ENCODE measurements at regions not wholly inside any gene's neighbourhood (a gene's known extent, or its start where the extent isn't known, plus 50 kb on each side); places are given as distances from the start of the nearest gene placed in this dataset.

DNA sequence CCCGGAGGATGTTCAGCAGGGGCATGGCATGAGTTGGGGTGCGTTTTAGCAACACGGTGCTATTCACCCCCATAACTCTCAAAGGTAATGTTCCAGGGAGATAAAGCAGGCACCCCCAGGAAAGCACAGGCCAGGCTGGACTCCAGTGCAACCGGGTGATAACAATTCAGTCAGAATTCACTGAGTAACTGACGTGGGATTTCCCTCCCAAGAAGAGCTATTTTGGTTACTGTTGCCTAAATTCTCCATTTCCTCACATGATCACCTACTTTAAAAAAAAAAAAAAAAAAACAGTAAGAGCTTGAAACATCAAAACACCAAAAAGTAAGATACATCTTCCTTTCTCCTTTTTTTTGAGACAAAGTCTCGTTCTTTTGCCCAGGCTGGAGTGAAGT, 137.6 kb upstream of the WWC1 start:
- TF ChIP-seq CTCF (IDR thresholded peaks at IDR 0.05; ENCODE audit: borderline replicate concordance, insufficient read depth, low read depth, low read length) = no peak
- no peak overlapping the region for H3K4me3 ChIP-seq (ENCODE audit: low read depth, low read length)

DNA sequence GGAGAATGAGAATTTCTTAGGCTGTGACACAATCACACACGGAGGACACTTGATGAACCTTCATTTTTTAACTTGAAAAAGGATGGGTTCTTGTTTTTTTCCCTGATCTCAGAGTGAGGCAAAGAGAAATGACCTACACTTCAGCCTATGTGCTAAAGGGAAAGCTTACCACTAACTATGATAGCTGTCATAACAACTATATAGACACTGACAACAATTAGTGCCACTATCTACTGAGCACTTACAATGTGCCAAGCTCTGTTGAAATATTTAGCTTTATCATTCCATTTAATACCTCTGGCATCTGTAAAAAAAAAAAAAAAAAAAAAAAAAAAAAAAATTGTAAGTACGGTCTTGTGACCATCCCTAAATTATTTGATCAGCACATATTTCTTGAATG, 135.9 kb upstream of the WWC1 start:
- TF ChIP-seq CTCF (IDR thresholded peaks at IDR 0.05; ENCODE audit: borderline replicate concordance, insufficient read depth, low read depth, low read length) = no peak

GRCh38 chr5:168156170-168156569, 135.3 kb upstream of the WWC1 start:
- no peak overlapping the region for H3K4me3 ChIP-seq (ENCODE audit: low read depth, low read length)
- TF ChIP-seq CTCF (IDR thresholded peaks at IDR 0.05; ENCODE audit: borderline replicate concordance, insufficient read depth, low read depth, low read length) = no peak

More for the DNA sequence above, 135.9 kb upstream of the WWC1 start:
- H3K4me3 ChIP-seq (ENCODE audit: low read depth, low read length) = no peak overlapping the region

DNA sequence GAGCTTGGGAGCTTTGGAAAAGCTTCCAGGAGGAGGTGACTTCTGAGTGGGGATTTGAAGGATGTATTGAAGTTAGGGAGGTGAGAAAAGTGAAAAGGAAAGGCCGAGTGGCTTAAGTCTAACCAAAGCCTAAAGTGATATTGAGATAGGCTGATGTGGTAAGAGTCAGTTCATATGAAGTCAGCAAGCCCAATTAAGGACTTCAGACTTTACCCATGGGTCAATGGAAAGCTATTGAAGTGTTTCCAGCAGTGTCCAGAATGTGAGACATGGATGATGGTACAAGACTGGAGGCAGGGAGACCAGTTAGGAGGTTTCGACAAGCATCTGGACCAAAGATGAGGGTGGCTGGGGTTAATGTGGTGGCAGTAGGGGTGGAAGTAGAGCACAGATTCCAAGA, 134.3 kb upstream of the WWC1 start:
- no peak for TF ChIP-seq CTCF (IDR thresholded peaks at IDR 0.05; ENCODE audit: borderline replicate concordance, insufficient read depth, low read depth, low read length)

DNA sequence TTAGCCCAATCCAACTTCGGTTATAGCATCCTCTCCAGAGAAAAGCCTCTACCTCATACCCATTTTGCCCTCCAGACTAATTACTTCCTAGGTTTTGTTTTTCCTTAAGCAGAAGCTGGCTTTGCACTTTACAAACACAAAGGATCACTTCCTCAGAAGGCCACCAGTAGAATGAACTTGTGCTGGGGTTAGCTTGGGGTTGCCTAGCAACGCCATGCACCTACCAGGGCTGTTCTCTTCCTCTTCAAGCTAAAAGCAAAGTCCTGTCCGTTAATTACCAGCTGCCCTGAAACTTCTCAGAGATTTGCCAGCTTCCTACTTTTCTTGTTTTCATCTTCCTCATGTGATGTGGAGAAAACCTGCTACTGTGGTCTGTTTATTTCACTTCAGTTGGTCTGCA, 132.0 kb upstream of the WWC1 start:
- no peak overlapping the region for H3K4me3 ChIP-seq (ENCODE audit: low read depth, low read length)
- TF ChIP-seq CTCF (IDR thresholded peaks at IDR 0.05; ENCODE audit: borderline replicate concordance, insufficient read depth, low read depth, low read length) = no peak

More for the DNA sequence above, 134.3 kb upstream of the WWC1 start:
- no peak overlapping the region for H3K4me3 ChIP-seq (ENCODE audit: low read depth, low read length)

GRCh38 chr5:168162464-168162863, 129.0 kb upstream of the WWC1 start:
- no peak overlapping the region for H3K4me3 ChIP-seq (ENCODE audit: low read depth, low read length)
- TF ChIP-seq CTCF (IDR thresholded peaks at IDR 0.05; ENCODE audit: borderline replicate concordance, insufficient read depth, low read depth, low read length) = no peak

DNA sequence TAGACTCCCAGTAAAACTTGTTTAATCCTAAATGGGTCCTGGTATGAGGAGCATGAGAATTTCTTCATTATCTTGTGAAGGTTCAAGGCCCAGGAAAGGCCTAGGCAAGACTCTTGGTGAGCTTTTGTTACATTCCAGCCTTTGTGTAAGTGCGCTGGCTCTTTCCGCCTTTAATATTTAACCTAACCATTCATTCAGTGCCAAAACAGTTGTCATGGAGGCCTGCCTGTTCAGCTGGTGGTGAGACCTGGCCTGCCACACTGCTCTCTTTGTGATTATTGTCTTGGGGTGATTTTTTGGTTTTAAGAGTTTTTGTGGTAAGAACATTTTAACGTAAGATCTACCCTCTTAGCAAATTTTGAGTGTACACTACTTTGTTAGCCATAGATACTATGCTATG, 127.5 kb upstream of the WWC1 start:
- no peak for TF ChIP-seq CTCF (IDR thresholded peaks at IDR 0.05; ENCODE audit: borderline replicate concordance, insufficient read depth, low read depth, low read length)
- H3K4me3 ChIP-seq (ENCODE audit: low read depth, low read length) = no peak overlapping the region

Data from GM12875 (cell line).